GM12874 (cell line): ENCODE measurements at regions not wholly inside any gene's neighbourhood (a gene's known extent, or its start where the extent isn't known, plus 50 kb on each side); places are given as distances from the start of the nearest gene placed in this dataset.

Experiments used
- CTCF ChIP-seq: IDR thresholded peaks from 2 replicates; pipeline ENCODE4 v1.5.1; 2011; ENCODE audit warnings: low read depth, mild to moderate bottlenecking, control low read depth, low read length, moderate library complexity; ENCODE audit not compliant: insufficient read depth

- TF ChIP-seq CTCF, result no peak
These were observed 257.8 kb downstream of the NPHP4 start for GRCh38 chr1:5734414-5734813.

- TF ChIP-seq CTCF, result no peak
These were observed 258.6 kb downstream of the NPHP4 start for GRCh38 chr1:5733596-5733995.

- TF ChIP-seq CTCF, result no peak
These were observed 261.2 kb downstream of the NPHP4 start for GRCh38 chr1:5731110-5731423.

- no peak for TF ChIP-seq CTCF
These were observed 261.7 kb downstream of the NPHP4 start for GRCh38 chr1:5730272-5731109.

- no peak for TF ChIP-seq CTCF
These were observed 262.5 kb downstream of the NPHP4 start for GRCh38 chr1:5729636-5730145.

- TF ChIP-seq CTCF, result no peak
These were observed 263.4 kb downstream of the NPHP4 start for GRCh38 chr1:5728663-5729355.

GRCh38 chr1:5727871-5728643, 264.2 kb downstream of the NPHP4 start:
- no peak for TF ChIP-seq CTCF
